MM.1S (cell line): ENCODE measurements at regions not wholly inside any gene's neighbourhood (a gene's known extent, or its start where the extent isn't known, plus 50 kb on each side); places are given as distances from the start of the nearest gene placed in this dataset.

Experiments
- DNase-seq: peaks from one replicate; pipeline ENCODE4 v3.0.0-alpha.2; 2015
- H2AFZ ChIP-seq: fragments of 300-600 bp; sonication (generic); 2 replicates; pipeline ENCODE4 v1.6.0; 2016; ENCODE audit warnings: antibody characterized with exemption, low read length
- H3F3A ChIP-seq: fragments of 300-600 bp; sonication (generic); 2 replicates; pipeline ENCODE4 v1.6.1; 2016; ENCODE audit warnings: mild to moderate bottlenecking, antibody characterized with exemption, low read length, moderate library complexity, mixed read lengths; ENCODE audit not compliant: insufficient read depth
- H3K27ac ChIP-seq: fragments of 300-600 bp; sonication (generic); 2 replicates; pipeline ENCODE4 v1.5.1; 2016; ENCODE audit warnings: mild to moderate bottlenecking, low read length
- H3K27me3 ChIP-seq: fragments of 300-600 bp; sonication (generic); replicated peaks from 2 replicates; pipeline ENCODE4 v1.6.0; 2016; ENCODE audit warnings: low read length; ENCODE audit not compliant: insufficient read depth
- H3K36me3 ChIP-seq: fragments of 300-600 bp; sonication (generic); replicated peaks from 2 replicates; pipeline ENCODE4 v1.6.1; 2016; ENCODE audit warnings: mild to moderate bottlenecking, low read length, mixed read lengths; ENCODE audit not compliant: insufficient read depth
- H3K4me1 ChIP-seq: fragments of 300-600 bp; sonication (generic); 2 replicates; pipeline ENCODE4 v1.6.1; 2016; ENCODE audit warnings: low read length, mixed read lengths
- H3K4me2 ChIP-seq: fragments of 300-600 bp; sonication (generic); 2 replicates; pipeline ENCODE4 v1.6.0; 2016; ENCODE audit warnings: low read depth, low read length
- H3K4me3 ChIP-seq: fragments of 300-600 bp; sonication (generic); 2 replicates; pipeline ENCODE4 v1.5.1; 2016; ENCODE audit warnings: low read length, mixed read lengths
- H3K79me2 ChIP-seq: fragments of 300-600 bp; sonication (generic); 2 replicates; pipeline ENCODE4 v1.6.1; 2016; ENCODE audit warnings: mixed run types, low read length, mixed read lengths
- H3K9ac ChIP-seq: fragments of 300-600 bp; sonication (generic); 2 replicates; pipeline ENCODE4 v1.6.1; 2016; ENCODE audit warnings: low read length, mixed read lengths
- H3K9me2 ChIP-seq: fragments of 300-600 bp; sonication (generic); replicated peaks from 2 replicates; pipeline ENCODE4 v1.6.1; 2016; ENCODE audit warnings: mild to moderate bottlenecking, low read length, mixed read lengths; ENCODE audit not compliant: insufficient read depth
- H3K9me3 ChIP-seq: fragments of 300-600 bp; sonication (generic); replicated peaks from 2 replicates; pipeline ENCODE4 v1.6.1; 2016; ENCODE audit warnings: mild to moderate bottlenecking, low read length, mixed read lengths; ENCODE audit not compliant: insufficient read depth
- H4K20me1 ChIP-seq: fragments of 300-600 bp; sonication (generic); 2 replicates; pipeline ENCODE4 v1.6.1; 2016; ENCODE audit warnings: mild to moderate bottlenecking, low read length, moderate library complexity, mixed read lengths; ENCODE audit not compliant: insufficient read depth
- EZH2 ChIP-seq: fragments of 300-600 bp; sonication (generic); optimal IDR thresholded peaks from 2 replicates; pipeline ENCODE3; 2017; ENCODE audit warnings: low read depth, mild to moderate bottlenecking, antibody characterized with exemption, low read length, mixed read lengths
- EZH2phosphoT487 ChIP-seq: fragments of 300-600 bp; sonication (generic); IDR thresholded peaks from 2 replicates; pipeline ENCODE4 v1.6.1; 2018; ENCODE audit warnings: antibody characterized with exemption, low read length
- TF ChIP-seq, protein P1 (sequence below): fragments of 300-600 bp; sonication (generic); IDR thresholded peaks from 2 replicates; pipeline ENCODE4 v1.5.1; 2016; ENCODE audit warnings: antibody characterized with exemption, low read length, mixed read lengths

DNA sequence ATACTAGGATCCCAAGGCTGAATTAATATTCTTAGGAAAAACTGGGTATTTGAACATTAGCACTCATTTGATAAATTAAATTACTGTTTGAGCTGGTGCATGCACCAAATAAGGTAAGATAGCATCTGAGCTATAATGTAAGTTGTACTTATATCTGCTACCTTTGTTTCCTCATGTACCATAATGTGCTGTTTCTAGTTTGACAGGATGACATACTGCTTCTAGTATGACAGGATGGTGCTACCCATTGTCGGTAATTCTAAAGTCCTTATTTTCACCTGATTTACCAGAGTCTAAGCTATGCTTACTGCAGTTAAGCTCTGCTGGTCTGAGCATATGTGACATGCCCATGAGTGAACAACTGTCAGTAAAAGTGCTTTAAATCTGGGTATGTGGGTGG lies 1017.5 kb upstream of the IGFBP7 start:
- no peak overlapping the region for H3K9ac ChIP-seq
- no peak for DNase-seq
- TF ChIP-seq, protein P1, sequence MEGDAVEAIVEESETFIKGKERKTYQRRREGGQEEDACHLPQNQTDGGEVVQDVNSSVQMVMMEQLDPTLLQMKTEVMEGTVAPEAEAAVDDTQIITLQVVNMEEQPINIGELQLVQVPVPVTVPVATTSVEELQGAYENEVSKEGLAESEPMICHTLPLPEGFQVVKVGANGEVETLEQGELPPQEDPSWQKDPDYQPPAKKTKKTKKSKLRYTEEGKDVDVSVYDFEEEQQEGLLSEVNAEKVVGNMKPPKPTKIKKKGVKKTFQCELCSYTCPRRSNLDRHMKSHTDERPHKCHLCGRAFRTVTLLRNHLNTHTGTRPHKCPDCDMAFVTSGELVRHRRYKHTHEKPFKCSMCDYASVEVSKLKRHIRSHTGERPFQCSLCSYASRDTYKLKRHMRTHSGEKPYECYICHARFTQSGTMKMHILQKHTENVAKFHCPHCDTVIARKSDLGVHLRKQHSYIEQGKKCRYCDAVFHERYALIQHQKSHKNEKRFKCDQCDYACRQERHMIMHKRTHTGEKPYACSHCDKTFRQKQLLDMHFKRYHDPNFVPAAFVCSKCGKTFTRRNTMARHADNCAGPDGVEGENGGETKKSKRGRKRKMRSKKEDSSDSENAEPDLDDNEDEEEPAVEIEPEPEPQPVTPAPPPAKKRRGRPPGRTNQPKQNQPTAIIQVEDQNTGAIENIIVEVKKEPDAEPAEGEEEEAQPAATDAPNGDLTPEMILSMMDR: no peak
- TF ChIP-seq EZH2phosphoT487: no peak
- TF ChIP-seq EZH2: no peak
- H3K36me3 ChIP-seq: no peaks in the 10 kb centered on the region
- no peak overlapping the region for H2AFZ ChIP-seq
- no peak overlapping the region for H3K4me3 ChIP-seq
- no peaks in the 10 kb centered on the region for H3K9me2 ChIP-seq
- H3K4me1 ChIP-seq: no peaks in the 10 kb centered on the region
- no peaks in the 10 kb centered on the region for H3K79me2 ChIP-seq
- no peak overlapping the region for H3K27ac ChIP-seq
- no peak overlapping the region for H3K4me2 ChIP-seq
- H4K20me1 ChIP-seq: no peaks in the 10 kb centered on the region
- H3K9me3 ChIP-seq: no peaks in the 10 kb centered on the region
- H3F3A ChIP-seq: no peaks in the 10 kb centered on the region
- H3K27me3 ChIP-seq: no peaks in the 10 kb centered on the region

DNA sequence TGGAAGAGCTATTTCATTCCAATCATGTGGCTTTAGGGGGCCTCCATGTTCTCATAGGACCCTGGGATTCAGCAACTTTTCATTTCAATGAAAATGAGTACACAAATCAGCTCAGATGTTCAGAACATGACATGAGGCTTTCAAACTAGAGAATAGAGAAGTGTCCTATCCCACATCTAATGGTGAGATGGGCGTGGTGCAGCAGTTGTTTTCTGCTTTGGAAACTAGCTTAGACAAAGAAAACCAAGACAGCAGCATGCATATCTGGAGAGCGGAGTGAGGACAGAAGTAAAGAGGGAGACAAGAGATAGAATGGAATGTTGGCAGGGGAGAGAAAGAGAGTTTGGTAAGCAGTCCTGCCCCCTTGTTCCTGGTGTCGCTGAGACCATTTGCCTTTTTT lies 1009.1 kb upstream of the IGFBP7 start:
- Histone ChIP-seq H3F3A (no peaks in the 10 kb centered on the region), H3K27ac (no peak overlapping the region), H3K9me3 (no peaks in the 10 kb centered on the region), H3K4me2 (no peak overlapping the region), H3K27me3 (no peaks in the 10 kb centered on the region), H4K20me1 (no peaks in the 10 kb centered on the region), H3K36me3 (no peaks in the 10 kb centered on the region; the same call in 1 of the 2 replicates), H3K79me2 (no peaks in the 10 kb centered on the region), H2AFZ (no peak overlapping the region), H3K4me3 (no peak overlapping the region), H3K4me1 (no peaks in the 10 kb centered on the region), H3K9me2 (no peaks in the 10 kb centered on the region), H3K9ac (no peak overlapping the region)
- no peak for DNase-seq
- TF ChIP-seq EZH2 (no peak), EZH2phosphoT487 (no peak)
- TF ChIP-seq, protein P1: no peak

DNA sequence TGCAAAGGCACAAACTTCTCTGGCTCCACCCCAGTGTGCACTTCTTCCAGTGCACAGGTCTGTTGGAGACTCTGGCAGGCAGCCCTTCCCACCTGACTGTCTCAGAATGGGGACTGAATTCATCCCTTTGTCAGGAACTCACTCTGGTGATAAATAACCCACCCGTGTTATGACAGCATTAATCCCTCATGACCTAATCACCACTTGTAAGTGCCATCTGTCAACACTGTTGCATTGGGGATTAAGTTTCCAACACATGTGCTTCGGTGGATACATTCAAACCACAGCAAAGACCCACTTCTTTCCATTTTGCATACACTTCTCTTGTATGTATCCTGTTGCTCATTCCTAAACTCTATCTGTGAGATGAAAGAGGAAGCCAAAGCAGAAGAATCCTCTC lies 1002.9 kb upstream of the IGFBP7 start:
- Histone ChIP-seq H3K36me3 (no peaks in the 10 kb centered on the region), H3K27me3 (no peaks in the 10 kb centered on the region), H3F3A (no peaks in the 10 kb centered on the region), H2AFZ (no peak overlapping the region), H3K4me3 (no peak overlapping the region), H3K9me3 (no peaks in the 10 kb centered on the region), H3K27ac (no peak overlapping the region), H3K79me2 (no peaks in the 10 kb centered on the region), H3K4me2 (no peak overlapping the region), H3K9me2 (no peaks in the 10 kb centered on the region), H3K4me1 (no peaks in the 10 kb centered on the region), H3K9ac (no peak overlapping the region), H4K20me1 (no peaks in the 10 kb centered on the region)
- no peak for DNase-seq
- TF ChIP-seq EZH2phosphoT487 (no peak), EZH2 (no peak)
- TF ChIP-seq, protein P1: no peak
